Glomerular visceral epithelial cell (primary cell): ENCODE measurements at regions not wholly inside any gene's neighbourhood (a gene's known extent, or its start where the extent isn't known, plus 50 kb on each side); places are given as distances from the start of the nearest gene placed in this dataset.
"Not testable (repeated sequence)": the region's sequence is repeated elsewhere in the genome, so short reads cannot be mapped to it uniquely, and the experiment has no call there.

Experiments used
- DNase-seq: peaks from one replicate; pipeline ENCODE4 v3.0.0-alpha.2; 2016; ENCODE audit errors: extremely low spot score

DNA sequence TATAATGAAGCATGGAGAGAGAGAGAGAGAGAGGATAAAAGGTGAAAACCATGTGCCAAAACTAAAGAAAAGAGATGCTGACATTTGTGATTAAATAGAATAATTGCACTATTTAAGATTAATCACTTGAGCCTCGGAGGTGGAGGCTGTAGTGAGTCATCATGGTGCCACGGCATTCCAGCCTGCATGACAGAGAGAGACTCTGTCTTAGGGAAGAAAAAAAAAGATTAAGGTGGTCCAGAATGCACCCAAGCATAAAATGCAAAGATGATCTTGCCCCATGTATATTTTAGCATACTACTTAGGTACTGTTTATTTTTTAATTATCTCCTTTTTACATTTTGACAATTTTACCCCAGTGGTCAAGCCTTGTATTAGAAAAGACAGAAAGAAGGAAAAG lies 742.5 kb downstream of the SPATA31A1 start:
- peak; percentile 14 for DNase-seq

DNA sequence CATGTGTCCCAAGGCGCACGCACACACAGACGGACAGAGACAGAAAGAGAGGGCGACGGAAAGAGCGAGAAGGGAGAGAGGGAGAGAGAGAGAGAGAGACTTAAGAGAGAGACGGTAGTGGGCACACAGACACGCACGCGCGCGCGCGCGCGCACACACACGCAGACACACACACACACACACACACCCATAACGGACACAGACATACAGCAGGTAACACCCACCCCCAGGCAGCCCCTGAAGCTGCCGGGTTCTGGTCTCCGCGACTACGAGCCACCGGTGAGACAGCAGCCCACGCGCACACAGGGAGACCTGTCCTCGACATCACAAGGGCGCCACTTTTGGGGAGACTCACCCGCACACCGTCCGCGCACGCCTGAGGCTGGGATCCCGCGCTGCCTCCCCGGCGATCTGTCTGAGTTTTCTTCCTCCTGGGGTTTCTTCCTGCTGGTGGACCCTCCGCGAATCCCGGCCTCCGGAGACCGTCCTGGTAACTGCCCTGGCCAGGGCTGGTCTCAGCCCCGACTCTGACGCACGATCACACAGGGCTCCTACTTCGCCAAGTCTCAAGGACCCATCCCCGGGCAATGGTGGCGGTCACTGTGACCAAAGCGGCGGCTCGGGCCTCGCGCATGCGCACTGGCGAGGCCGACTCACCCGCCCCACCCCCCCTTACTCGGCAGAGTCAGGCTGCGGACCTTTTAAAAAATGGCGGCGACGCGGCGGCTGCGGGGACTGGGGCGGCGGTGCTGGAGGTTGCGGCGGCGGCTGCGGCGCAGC lies 750.7 kb downstream of the SPATA31A1 start:
- DNase-seq, result peak; percentile 20

DNA sequence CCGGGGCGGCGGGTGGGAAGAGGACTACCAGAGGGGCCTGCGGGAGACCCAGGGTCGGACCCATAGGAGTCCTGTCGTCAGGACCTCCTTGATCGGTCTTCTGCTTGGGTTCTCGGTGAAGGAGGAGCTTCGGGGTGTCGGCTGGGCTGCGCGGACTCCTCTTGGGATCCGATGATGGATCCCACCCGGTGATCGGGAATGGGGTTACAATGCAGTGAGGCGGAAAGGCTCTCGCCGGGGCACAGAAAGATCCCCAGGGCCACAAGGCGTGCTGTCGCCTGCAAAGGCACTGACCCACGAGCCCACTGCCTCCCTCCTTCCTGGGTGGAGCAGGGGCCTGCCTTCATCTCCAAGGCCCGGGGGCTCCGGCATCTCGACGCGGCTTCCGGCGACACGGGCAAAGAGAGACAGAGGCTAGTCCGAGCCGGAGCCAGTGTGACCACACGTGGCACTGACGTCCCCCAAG lies 751.3 kb downstream of the SPATA31A1 start:
- not testable (repeated sequence) for DNase-seq

DNA sequence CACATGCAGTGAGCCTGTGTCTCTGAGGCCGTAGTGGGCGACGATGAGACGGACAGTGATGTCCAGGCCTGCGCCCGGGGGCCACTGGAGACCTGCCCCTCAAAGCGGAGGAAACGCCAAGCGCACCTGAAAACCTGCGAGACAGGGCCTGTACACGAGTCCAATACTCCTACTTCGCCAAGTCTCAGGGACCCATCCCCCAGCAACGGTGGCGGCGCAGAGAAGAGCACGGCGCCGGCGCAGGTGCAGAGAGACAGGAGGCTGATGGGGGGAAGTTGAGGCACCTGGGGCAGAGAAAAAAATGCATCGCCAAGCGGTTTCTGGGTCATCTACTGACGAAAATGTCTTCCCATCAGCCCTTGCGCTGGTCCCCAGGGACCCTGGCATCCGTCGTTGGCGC lies 751.8 kb downstream of the SPATA31A1 start:
- not testable (repeated sequence) for DNase-seq

DNA sequence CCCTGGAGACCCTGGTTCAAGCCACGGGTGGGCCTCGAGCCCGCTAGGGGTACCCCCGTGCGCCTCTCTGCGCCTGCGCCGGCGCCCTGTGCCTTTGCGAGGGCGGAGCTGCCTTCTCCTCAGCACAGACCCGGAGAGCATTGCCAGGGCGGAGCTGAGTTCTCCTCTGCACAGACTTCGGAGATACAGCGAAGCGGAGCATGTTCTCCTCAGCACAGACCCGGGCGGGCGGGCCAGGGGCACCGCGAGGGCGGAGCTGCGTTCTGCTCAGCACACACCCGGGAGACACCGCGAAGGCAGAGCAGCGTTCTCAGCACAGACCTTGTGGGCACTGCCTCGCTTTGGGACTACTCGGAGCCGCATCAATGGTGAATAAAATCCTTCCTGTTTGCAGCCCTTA lies 753.0 kb downstream of the SPATA31A1 start:
- DNase-seq, result not testable (repeated sequence)

DNA sequence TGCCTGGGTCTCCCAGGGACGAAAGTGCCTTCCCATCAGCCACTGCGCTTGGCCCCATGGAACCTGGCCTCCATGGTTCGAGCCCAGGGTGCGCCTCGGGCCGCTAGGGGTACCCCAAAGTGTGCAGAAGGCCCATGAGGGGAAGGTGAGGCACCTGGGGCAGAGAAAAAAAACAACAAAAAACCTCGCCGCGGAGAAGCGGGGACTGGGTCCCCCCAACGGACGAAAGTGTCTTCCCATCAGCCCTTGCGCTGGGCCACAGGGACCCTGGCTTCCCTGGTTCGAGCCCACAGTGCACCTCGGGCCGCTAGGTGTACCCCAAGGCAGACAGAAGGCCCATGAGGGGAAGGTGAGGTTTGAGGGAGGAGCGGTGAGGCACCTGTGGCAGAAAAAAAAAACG lies 755.3 kb downstream of the SPATA31A1 start:
- DNase-seq, result not testable (repeated sequence)

DNA sequence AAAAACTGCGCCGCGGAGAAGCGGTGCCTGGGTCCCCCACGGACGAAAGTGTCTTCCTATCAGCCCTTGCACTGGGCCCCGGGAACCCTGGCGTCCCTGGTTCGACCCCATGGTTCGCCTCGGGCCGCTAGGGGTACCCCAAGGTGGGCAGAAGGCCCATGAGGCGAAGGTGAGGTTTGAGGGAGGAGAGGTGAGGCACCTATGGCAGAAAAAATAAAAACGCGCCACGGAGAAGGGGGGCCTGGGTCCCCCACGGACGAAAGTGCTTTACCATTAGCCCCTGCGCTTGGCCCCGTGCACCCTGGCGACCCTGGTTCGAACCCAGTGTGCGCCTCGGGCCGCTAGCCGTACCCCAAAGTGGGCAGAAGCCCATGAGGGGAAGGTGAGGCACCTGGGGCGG lies 756.1 kb downstream of the SPATA31A1 start:
- DNase-seq, result not testable (repeated sequence)

DNA sequence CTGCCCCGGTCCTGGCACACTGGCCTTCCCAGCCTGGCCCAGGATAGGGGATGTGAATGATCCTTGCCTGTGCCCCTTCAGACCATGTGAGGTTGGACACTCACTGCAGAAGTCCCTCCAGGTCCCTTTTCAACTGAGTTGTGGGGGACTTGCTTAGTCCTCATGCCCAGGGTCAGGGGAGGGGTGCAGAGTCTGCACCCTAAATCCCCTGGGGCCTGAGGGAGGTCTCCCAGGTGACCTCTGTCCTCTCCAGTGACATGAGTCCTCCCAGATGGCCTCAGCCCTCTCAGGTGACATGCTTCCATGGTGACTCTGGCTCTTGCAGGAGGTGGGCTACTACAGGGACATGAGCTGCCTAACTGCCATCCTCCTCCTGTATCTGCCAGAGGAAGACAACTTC lies 775.1 kb downstream of the SPATA31A1 start:
- DNase-seq, result not testable (repeated sequence)

DNA sequence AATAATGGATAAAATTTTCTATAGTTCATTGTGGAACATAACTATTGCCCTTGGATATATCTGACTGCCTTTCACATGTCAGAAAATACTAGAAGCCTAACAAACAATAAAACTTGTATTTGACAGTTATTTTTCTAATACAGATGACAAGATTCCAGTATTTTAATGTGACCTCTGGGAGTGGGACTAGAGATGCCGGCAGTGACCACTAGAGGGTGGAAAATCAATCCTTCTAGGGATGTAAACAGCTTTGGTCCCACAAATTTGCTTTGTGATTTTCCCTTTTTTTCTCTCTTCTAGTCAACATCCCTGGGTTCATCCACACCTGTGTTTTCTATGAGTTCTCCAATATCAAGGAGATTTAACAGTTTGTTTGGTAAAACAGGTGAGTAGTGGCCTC lies 813.7 kb downstream of the SPATA31A1 start:
- DNase-seq, result not testable (repeated sequence)

DNA sequence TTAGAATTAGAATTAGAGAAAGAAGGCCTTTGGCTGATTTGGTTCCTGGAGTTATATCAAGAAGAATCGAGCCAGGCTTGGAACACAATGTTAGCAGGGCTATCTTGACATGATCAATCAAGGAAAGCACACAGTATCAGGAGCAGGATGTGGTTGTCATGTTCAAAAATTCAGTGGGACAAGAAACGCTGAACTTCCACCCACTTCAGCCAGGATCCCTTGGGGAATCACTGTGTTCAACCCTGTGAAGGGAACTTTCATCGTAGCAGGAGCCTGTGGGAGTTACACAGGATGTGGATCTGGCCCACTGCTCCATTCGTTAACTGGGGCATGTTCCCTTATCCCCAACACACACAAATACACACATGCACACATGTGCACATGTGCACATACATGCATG lies 817.8 kb downstream of the SPATA31A1 start:
- DNase-seq, result not testable (repeated sequence)

DNA sequence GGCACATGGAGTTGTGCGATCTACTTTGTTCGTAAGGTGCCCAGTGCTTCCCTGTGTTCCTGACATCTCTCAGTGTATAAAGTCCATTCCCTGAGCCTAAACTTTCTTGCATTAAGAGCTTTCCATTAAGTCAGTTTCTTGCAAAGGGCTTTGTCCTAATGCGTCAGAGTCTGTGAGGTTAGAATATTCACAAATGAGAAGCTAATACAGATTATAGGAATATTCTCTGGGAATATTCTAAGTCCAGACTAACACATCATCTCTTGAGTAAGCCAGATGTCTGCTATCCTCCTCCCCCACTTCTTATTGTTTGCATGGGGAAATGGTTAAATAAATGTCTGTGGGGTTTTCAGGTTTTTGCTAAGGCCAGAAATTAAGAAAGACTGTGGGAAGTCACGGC lies 818.6 kb downstream of the SPATA31A1 start:
- not testable (repeated sequence) for DNase-seq

DNA sequence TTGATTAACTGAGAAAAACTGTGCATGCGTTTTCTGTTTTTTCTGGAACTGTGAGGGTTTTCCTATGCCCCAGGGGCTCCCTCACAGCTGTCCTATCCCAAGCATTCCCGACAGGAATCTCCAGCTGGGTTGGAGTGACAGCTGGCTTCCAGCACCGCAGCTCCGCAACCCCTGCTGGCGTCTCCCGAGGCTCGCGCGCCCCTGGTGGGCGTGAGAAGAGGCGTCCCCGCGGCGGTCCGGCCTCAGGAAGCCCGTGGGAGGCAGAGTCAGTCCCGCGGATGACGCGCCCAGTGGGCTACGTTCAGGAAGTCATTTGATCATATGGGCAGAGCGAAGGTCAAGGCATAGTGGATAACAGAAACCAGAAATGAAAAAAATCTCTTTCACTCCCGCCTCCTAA lies 821.9 kb downstream of the SPATA31A1 start:
- DNase-seq, result not testable (repeated sequence)

DNA sequence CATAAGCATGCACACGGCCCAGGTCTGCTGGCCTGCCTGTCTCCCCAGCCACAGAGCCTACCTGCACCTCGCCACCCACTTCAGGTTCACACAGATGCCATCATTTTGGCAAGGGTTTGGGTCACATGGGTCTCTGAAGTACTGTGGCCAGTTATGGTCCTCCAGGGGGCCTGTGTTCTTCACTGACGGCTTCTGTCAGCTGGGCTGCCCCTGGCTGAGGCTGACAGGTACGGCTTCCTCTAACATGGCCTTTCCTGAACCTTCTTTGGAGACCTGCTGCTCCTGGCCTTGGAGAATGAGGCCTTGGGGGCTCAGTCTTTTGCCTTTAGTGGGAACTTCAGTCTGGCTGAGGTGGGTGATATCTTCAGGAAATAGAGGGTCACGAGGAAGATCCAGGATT lies 835.9 kb downstream of the SPATA31A1 start:
- DNase-seq, result not testable (repeated sequence)

DNA sequence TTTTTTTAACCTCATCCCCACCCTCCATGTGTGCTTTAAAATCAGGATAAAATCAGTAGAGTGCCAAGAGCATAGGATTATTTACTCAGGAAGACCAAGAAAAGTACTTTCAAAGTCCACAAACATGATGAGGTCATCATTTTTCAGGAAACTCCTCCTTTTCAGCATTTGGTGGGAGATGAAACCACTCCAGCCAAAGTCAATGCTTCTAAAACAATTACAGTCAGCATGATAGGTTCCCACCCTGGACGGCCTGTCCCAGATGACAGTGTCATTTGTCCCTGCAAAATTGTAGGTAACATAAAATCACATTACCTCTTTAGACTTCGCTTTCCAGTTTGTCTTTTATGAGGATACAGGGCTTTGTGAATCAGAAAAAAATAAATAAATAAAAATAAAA lies 836.7 kb downstream of the SPATA31A1 start:
- DNase-seq, result not testable (repeated sequence)

DNA sequence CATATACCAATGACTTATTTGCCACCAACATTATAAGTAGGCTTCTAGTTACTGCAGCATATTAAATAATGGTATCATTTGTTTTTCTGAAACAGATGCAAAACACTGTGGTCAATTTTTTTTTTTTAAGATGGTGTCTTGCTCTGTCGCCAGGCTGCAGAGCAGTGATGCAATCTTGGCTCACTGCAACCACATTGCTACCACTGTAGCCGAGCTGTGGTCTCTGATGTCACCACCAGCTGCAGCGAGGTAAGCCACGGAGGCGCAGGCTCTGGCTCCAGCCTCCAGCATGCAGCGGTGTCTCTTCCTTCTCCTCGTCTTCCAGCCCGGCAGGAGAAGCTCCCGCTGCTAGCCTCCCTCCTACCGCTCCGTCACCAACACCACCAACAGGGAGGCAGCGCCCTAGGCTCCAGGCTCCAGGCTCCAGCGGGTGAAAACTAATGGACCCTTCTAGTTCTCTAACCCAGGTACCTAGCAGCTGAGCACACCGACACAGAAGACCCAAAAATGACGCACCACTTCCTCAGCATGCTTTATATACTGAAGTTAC lies 840.8 kb downstream of the SPATA31A1 start:
- not testable (repeated sequence) for DNase-seq

DNA sequence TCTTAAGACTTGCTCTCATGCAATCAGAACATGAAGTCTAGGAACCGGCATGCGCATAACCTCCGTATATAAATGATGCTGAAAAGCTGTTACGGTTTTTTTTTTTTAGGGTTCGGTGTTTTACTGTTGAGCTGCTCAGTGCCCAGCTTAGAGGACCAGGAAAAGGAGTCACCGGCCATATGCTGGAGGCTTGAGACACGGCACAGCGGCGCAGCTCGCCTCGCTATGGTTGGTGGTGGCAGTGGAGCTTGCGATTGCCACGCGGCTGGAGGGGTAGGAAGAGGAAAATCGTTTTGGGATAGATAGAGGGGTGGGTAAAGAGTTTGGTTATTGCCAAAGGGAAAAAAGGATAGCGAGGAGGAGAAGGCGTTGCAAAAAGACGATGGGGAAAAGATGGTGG lies 841.3 kb downstream of the SPATA31A1 start:
- not testable (repeated sequence) for DNase-seq

DNA sequence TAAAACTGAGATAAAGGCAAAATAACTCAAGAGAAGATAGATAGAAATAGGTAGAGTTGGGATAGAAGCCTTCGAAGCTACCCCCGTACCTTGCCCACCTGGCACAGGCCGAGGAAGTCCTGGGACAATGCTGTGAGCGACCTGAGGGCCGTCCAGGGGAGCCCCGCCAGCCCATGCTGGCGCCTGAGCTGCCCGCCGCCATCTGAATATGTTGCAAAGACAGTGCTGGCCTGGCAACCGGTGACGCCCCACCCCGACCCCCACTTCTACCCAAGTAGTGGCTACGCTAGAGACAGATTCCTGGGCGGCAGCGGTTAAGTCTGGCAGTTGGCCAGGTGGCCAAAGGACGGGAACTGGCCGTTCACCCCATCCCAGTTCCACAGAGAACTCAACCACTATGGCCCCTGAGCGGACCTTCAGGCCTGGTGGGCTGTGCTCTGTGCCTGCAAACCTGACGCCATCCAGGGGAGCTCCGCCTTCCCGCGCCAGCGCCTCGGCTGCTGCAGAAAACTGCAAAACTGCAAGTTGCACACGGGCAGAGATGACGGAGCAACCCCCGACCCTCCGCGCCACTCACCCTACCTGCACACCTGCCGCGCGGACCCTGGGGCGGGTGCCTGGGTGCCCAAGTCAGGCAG lies 866.2 kb downstream of the SPATA31A1 start:
- not testable (repeated sequence) for DNase-seq

DNA sequence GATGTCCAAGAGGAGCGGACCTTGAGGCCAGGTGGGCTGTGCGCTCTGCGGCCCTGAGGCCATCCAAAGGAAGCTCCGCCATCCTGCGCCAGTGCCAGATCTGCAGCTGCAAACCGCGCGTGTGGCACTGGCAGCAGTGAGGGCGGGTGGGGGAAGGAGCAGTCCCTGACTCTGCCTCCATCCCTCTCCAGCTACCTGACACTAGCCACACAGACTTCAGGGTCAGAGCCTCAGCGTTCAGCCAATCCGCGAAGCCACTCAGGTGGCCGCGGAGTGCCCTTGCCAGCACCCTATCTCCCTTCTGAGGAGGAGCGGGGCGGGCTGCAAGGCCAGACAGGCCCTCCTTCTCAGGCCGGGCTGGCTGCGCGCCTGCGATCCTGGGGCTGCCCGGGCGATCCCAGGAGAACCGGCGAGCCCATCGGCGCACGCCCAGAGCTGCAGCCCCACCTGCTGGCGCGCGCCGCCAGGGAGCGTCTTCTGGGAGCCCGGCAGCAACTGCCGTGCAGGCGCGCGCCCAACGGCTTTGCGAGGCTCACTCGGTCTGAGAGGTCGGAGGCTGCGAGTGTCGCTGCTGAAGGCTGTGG lies 867.2 kb downstream of the SPATA31A1 start:
- not testable (repeated sequence) for DNase-seq

DNA sequence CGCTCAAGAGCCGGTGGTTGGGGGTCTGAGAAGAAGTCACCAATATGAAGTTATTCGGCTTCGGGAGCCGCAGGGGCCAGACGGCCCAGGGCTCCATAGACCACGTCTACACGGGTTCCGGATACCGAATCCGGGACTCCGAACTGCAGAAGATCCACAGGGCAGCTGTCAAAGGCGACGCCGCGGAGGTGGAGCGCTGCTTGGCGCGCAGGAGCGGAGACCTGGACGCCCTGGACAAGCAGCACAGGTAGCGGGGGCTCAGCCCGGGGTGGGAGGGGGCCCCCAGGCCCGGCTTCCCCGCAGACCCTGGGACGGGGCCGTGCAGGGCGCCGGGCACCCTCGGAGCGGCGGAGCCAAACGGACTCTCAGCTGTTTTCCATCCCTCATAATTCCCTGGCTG lies 867.9 kb downstream of the SPATA31A1 start:
- DNase-seq, result not testable (repeated sequence)
